ENCODE measurements at regions not wholly inside any gene's neighbourhood (a gene's known extent, or its start where the extent isn't known, plus 50 kb on each side); places are given as distances from the start of the nearest gene placed in this dataset.

GRCh38 chr2:67896076-67896475 is 166.7 kb downstream of the C1D start:
- no peaks in the 10 kb centered on the region for H3K4me1 ChIP-seq (ENCODE audit: control insufficient read depth in 1 of 2, insufficient read depth in 2 of 2, low read length in 2 of 2)
- H3K36me3 ChIP-seq (replicated peaks in 1 of 2; ENCODE audit: control insufficient read depth in 1 of 2, insufficient read depth in 2 of 2, low read length in 2 of 2): no peaks in the 10 kb centered on the region
- no peak for DNase-seq
- intact Hi-C loops (cut with micrococcal nuclease): no loop called here
- Mint-ChIP-seq H3K36me3 (no peaks in the 10 kb centered on the region), H3K27me3 (ENCODE audit: low read depth in 3 of 3) (peaks cover 0 to 10% (median 1%) of the 10 kb centered on the region in 3 donors), H3K4me1 (no peaks in the 10 kb centered on the region), H3K9me3 (peaks cover 0 to 4% (median 0%) of the 10 kb centered on the region in 7 donors), H3K27ac (no peak overlapping the region), H3K4me3 (no peak overlapping the region)
- H3K9me3 ChIP-seq (replicated peaks in 1 of 2; ENCODE audit: control insufficient read depth in 1 of 2, insufficient read depth in 1 of 2, low read length in 2 of 2): no peaks in the 10 kb centered on the region
- no peak overlapping the region for H2AFZ ChIP-seq (ENCODE audit: insufficient read depth, low read depth, low read length, poor library complexity, severe bottlenecking)
- H3K4me3 ChIP-seq (replicated peaks in 1 of 3; ENCODE audit: low read depth in 2 of 3, low read length in 3 of 3): no peak overlapping the region
- H3K27ac ChIP-seq (ENCODE audit: low read depth in 1 of 2, low read length in 2 of 2): no peak overlapping the region
- no peak overlapping the region for H3K4me2 ChIP-seq (replicated peaks; ENCODE audit: extremely low read depth, low read length, poor library complexity, severe bottlenecking)
- no peaks in the 10 kb centered on the region for H3K79me2 ChIP-seq (ENCODE audit: insufficient read depth, low read length)
- no peaks in the 10 kb centered on the region for H3K27me3 ChIP-seq (ENCODE audit: control insufficient read depth in 2 of 2, insufficient read depth in 2 of 2, low read length in 2 of 2)
- WGBS (ENCODE audit: insufficient coverage): no CpG with 5 or more reads among the region's 8 CpGs
- H3K9ac ChIP-seq (ENCODE audit: insufficient read depth, low read length, poor library complexity, severe bottlenecking): no peak overlapping the region
- TF ChIP-seq, protein P1, sequence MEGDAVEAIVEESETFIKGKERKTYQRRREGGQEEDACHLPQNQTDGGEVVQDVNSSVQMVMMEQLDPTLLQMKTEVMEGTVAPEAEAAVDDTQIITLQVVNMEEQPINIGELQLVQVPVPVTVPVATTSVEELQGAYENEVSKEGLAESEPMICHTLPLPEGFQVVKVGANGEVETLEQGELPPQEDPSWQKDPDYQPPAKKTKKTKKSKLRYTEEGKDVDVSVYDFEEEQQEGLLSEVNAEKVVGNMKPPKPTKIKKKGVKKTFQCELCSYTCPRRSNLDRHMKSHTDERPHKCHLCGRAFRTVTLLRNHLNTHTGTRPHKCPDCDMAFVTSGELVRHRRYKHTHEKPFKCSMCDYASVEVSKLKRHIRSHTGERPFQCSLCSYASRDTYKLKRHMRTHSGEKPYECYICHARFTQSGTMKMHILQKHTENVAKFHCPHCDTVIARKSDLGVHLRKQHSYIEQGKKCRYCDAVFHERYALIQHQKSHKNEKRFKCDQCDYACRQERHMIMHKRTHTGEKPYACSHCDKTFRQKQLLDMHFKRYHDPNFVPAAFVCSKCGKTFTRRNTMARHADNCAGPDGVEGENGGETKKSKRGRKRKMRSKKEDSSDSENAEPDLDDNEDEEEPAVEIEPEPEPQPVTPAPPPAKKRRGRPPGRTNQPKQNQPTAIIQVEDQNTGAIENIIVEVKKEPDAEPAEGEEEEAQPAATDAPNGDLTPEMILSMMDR (IDR thresholded peaks at IDR 0.05): no peak
- H4K20me1 ChIP-seq (ENCODE audit: insufficient read depth, low read length): no peaks in the 10 kb centered on the region

DNA sequence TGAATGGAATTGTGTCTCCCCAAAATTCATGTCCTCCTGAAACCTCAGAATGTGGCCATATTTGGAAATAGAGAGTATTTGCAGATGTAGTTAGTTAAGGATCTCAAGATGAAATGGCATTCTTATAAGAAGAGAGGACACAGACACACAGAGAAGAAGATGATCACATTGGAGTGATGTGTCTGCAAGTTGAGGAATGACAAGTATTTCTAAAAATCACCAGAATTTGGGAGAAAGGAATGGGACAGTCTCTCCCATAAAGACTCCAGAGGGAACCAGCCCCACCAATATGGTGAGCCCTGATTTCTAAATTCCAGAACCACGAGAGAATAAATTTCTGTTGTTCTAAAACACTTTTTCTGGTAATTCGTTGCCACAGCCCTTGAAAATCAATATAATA is 166.3 kb downstream of the C1D start:
- no peaks in the 10 kb centered on the region for H3K9me3 ChIP-seq (replicated peaks in 1 of 2; ENCODE audit: control insufficient read depth in 1 of 2, insufficient read depth in 1 of 2, low read length in 2 of 2)
- no peak overlapping the region for H3K27ac ChIP-seq (ENCODE audit: low read depth in 1 of 2, low read length in 2 of 2)
- no peak for DNase-seq
- no peaks in the 10 kb centered on the region for H4K20me1 ChIP-seq (ENCODE audit: insufficient read depth, low read length)
- no CpG with 5 or more reads among the region's 2 CpGs for WGBS (ENCODE audit: insufficient coverage)
- no peak overlapping the region for H3K4me2 ChIP-seq (replicated peaks; ENCODE audit: extremely low read depth, low read length, poor library complexity, severe bottlenecking)
- no peaks in the 10 kb centered on the region for H3K36me3 Mint-ChIP-seq
- H3K4me3 Mint-ChIP-seq: no peak overlapping the region
- H3K27ac Mint-ChIP-seq: no peak overlapping the region
- H3K9ac ChIP-seq (ENCODE audit: insufficient read depth, low read length, poor library complexity, severe bottlenecking): no peak overlapping the region
- H3K27me3 ChIP-seq (ENCODE audit: control insufficient read depth in 2 of 2, insufficient read depth in 2 of 2, low read length in 2 of 2): no peaks in the 10 kb centered on the region
- no peak overlapping the region for H2AFZ ChIP-seq (ENCODE audit: insufficient read depth, low read depth, low read length, poor library complexity, severe bottlenecking)
- TF ChIP-seq, protein P1 (IDR thresholded peaks at IDR 0.05): no peak
- peaks cover 0 to 7% (median 3%) of the 10 kb centered on the region in 7 donors for H3K9me3 Mint-ChIP-seq
- no peaks in the 10 kb centered on the region for H3K4me1 ChIP-seq (ENCODE audit: control insufficient read depth in 1 of 2, insufficient read depth in 2 of 2, low read length in 2 of 2)
- intact Hi-C loops (cut with micrococcal nuclease): no loop called here
- H3K36me3 ChIP-seq (replicated peaks in 1 of 2; ENCODE audit: control insufficient read depth in 1 of 2, insufficient read depth in 2 of 2, low read length in 2 of 2): no peaks in the 10 kb centered on the region
- H3K27me3 Mint-ChIP-seq (ENCODE audit: low read depth in 3 of 3): peaks cover 0 to 10% (median 1%) of the 10 kb centered on the region in 3 donors
- H3K79me2 ChIP-seq (ENCODE audit: insufficient read depth, low read length): no peaks in the 10 kb centered on the region
- no peaks in the 10 kb centered on the region for H3K4me1 Mint-ChIP-seq
- H3K4me3 ChIP-seq (replicated peaks in 1 of 3; ENCODE audit: low read depth in 2 of 3, low read length in 3 of 3): no peak overlapping the region
